Thyroid gland (tissue), 4 donors: ENCODE measurements at regions not wholly inside any gene's neighbourhood (a gene's known extent, or its start where the extent isn't known, plus 50 kb on each side); places are given as distances from the start of the nearest gene placed in this dataset.

Experiments used
- POLR2A ChIP-seq, 2 donors: fragments of 450-650 bp; IDR thresholded peaks; one replicate each; pipeline ENCODE4 v1.6.1; 2017; ENCODE audit warnings: antibody characterized with exemption in 2 of 2, mild to moderate bottlenecking in 2 of 2, moderate library complexity in 1 of 2
- TF ChIP-seq, protein P1 (sequence below), 6 experiments: fragments of 200-600 bp in 3 of 6; fragments of 450-650 bp in 3 of 6; sonication (generic) in 3 of 6; IDR thresholded peaks; one replicate each; pipeline ENCODE4 v1.5.1; 2016 to 2019; ENCODE audit warnings: antibody characterized with exemption in 6 of 6, mild to moderate bottlenecking in 2 of 6, inconsistent platforms in 1 of 6, moderate library complexity in 1 of 6

DNA sequence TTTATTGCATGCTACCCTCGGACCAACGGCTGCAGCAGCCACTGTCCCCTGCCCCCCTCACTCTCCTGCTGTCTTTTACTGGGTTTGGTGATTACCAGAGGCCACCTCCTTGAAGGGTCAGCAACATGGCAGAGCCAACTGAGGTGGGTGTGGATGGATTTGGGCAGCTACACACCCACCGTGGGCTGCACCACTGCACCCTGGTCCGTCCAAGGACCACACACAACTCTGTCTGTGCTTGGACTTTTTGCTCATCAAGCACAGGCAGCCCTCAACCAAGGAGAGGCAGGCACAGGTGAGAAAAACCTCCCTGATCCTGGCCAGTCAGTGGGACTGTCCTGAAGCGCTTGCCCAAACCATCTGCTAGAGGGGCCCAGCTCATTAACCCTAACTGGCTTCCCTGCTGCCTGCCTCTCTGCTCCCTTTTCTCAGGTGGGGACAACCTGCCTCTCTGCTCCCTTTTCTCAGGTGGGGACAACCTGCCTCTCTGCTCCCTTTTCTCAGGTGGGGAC, 239.5 kb upstream of the PITRM1 start:
- TF ChIP-seq, protein P1, sequence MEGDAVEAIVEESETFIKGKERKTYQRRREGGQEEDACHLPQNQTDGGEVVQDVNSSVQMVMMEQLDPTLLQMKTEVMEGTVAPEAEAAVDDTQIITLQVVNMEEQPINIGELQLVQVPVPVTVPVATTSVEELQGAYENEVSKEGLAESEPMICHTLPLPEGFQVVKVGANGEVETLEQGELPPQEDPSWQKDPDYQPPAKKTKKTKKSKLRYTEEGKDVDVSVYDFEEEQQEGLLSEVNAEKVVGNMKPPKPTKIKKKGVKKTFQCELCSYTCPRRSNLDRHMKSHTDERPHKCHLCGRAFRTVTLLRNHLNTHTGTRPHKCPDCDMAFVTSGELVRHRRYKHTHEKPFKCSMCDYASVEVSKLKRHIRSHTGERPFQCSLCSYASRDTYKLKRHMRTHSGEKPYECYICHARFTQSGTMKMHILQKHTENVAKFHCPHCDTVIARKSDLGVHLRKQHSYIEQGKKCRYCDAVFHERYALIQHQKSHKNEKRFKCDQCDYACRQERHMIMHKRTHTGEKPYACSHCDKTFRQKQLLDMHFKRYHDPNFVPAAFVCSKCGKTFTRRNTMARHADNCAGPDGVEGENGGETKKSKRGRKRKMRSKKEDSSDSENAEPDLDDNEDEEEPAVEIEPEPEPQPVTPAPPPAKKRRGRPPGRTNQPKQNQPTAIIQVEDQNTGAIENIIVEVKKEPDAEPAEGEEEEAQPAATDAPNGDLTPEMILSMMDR (IDR thresholded peaks at IDR 0.05) = no peak
- TF ChIP-seq POLR2A (IDR thresholded peaks at IDR 0.05) = no peak
